Islet precursor cell (in vitro differentiated cells): ENCODE measurements at regions not wholly inside any gene's neighbourhood (a gene's known extent, or its start where the extent isn't known, plus 50 kb on each side); places are given as distances from the start of the nearest gene placed in this dataset.
A peak's percentile ranks its signal among the peaks of the same experiment; 100 is the strongest.
"Not testable (repeated sequence)": the region's sequence is repeated elsewhere in the genome, so short reads cannot be mapped to it uniquely, and the experiment has no call there.

ENCODE experiments used
- DNase-seq: peaks from one replicate; pipeline ENCODE4 v3.0.0-alpha.2; 2018

DNA sequence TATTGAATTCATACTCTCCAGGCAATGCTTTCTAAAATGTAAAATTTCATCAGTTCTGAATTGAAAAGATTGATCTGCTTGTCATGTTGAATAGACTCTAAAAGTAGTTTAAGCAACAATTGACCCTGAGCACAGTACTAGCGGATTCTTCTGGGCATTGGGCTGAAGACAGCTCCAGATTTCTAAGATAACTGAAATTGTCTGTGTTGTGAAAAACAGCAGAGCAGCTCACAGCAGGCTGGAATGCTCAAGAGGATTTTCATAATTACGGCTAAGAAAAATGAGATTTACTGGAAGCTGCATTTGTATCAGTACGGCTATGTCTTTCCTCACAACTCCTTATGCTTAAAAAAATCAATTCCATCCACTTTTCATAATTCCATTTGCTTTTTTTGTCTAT, 373.7 kb downstream of the HACE1 start:
- no peak for DNase-seq

DNA sequence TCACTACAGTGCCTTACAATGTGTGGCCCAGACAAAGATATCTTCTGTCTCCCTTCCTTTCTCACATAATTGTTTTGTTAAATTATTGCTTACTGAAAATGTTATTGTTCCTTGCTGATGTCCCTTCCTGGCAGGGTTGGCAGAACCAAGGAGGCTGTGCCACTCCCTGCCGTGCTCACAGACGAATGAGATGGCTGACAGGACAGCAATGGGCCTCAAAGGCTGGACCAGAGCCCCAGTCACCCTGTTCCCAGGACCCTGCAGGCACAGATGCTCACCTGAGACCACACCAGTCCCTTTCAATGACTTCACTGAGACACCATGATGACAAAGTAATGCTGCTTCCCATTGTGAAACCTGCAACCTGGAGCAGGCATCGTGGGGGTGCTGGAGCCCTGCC, 375.1 kb downstream of the HACE1 start:
- DNase-seq = no peak

- DNase-seq = no peak
These were observed 375.5 kb downstream of the HACE1 start for GRCh38 chr6:104484191-104484590.

- no peak for DNase-seq
These were observed 376.4 kb downstream of the HACE1 start for GRCh38 chr6:104483225-104483834.

- DNase-seq = no peak
These were observed 382.1 kb downstream of the HACE1 start for GRCh38 chr6:104477569-104477968.

- peak; percentile 59 for DNase-seq
These were observed 386.7 kb downstream of the HACE1 start for GRCh38 chr6:104473021-104473429.

- no peak for DNase-seq
These were observed 387.5 kb downstream of the HACE1 start for GRCh38 chr6:104472021-104472901.

GRCh38 chr6:104466306-104466705, 393.4 kb downstream of the HACE1 start:
- no peak for DNase-seq

- DNase-seq = no peak
These were observed 396.7 kb downstream of the HACE1 start for GRCh38 chr6:104462811-104463599.

DNA sequence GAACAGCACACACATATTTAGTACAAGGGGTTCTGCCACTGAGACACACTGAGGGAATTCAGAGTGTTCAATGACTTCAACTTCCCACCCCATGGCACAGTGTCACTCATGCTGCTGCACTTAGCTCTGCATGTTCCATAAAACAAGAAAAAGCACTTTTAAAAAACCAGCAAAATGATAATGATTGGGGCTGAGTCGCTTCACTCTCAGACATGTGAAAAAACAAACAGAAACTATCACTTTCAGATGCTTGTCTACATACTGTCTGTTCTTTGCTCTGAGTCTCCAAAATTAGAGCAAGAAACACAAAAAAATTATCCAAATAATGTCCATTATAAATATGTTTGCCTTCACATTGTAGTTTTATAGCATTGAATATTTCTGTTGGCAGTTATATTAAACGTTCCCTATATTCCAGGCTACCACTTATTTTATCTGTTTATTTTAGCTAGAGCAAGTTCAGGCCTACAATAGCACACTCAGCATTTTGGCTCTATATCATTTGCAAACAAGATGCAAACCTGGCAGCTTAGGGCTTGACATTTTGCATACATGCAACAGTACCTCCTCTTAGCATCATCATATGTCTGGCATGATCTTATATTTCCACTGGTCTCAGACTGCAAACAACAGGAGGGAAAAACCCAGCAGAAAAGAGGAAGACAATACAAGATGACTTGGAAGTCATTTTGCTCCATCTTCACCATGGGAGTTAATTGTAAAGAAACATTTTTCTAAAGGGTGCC, 398.8 kb downstream of the HACE1 start:
- DNase-seq = no peak

DNA sequence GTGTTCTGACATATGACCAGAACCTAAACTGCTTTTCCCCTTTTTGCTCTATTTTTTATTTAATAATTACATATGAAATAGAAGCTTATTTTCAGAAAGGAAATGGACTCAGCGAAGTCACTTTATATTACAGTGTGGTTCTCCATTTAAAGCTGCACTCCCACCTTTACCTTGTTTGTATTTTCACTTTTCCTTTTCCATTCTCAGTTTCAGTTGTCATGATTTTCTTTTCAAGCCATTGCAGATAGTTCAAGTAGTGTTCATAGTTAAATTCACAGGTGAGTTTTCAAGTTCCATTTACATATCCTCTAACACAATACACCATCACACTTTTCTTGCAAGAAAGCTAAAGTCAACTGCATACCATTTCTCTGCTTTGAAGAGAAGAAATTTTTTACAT, 400.2 kb downstream of the HACE1 start:
- DNase-seq = no peak

DNA sequence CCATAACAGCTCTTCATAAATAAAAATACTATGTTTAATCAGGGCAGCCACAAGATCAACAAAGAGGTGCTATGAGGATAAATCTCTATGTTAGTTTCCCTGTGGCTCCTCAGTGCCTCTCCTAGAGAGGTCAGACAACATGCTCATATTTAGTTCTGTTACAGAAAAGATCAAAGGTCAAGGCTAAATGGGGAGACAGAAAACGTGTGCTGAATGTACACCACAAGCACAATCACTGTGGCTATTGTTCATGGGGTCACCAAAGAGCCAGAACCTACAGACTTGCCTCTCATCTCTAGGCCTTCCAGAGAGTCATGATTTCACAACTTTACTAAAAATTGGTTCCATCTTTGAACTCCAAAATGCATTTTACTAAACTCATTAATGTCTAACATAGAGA, 409.8 kb downstream of the HACE1 start:
- DNase-seq = no peak

GRCh38 chr6:104446101-104447080, 413.3 kb downstream of the HACE1 start:
- DNase-seq = not testable (repeated sequence)

- no peak for DNase-seq
These were observed 425.2 kb downstream of the HACE1 start for GRCh38 chr6:104434519-104434918.

DNA sequence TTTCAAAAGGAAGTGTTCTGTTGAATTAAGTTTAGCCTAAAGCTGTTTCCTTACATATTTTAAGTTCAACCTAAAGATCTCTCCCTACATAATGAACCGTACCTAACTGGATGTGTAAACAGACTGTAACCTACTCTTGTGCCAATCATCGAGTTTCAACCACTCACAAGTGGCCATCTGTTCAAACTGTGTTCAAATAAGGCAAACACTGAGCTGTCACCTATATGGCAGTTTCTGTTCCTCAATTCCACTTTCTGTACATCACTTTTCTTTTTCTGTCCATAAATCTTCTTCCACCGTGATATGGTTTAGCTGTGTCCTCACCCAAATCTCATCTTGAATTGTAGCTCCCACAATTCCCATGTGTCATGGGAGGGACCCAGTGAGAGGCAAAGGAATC, 428.6 kb downstream of the HACE1 start:
- no peak for DNase-seq

DNA sequence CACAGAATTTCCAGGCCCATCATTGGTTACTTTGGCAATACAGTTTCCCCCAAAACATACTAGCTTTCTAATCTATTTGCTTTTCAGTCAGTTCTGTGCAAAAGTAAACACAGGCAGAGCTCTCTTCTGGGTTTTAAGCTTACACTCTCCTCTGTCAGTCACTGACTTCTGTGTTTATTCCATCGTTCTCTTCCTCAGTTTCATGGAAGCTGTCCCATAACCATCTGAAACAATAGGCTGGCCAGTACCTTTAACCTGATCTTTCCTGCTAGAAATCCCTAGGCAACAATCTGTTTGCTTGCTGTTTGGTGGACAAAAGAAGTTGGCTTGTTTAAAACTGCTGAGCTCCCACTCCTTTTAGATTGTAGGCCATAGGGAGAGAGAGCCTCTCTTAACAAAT, 431.5 kb downstream of the HACE1 start:
- no peak for DNase-seq

DNA sequence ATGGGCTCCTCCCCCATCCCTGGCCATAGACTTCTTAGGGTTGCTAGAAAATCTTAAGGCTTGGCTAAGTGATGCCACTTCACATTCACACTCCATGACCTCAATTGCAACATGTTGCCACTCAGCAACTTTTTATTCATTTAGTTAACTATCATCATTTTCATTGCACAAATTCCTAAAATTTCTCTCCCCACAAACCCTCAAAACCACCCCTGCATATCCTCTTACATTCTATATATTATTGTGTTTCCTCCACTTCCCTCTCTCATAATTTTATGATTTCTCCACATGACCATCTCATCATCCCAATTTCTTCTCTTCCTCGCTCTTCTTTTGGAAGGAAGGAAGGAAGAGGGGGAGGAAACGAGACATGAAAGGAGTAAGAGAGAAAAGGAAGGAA, 436.0 kb downstream of the HACE1 start:
- no peak for DNase-seq

DNA sequence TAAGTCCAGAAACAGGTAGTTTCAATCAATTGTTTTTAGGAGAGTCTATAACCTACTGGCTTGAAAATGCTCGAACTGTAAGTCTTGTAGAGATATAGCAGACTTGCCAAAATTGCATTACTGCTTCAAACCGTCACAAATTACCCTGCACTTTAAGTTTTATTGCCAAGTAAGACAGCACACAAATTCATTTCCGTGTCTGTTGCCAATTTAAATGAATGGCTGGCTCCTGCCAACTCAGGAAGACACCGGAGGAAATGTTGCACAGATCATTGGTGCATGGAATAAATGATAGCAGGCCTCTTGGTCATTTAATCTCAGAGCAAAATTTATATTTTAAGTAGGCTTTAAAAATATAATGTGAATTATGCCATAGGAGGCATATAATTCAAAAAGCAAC, 438.1 kb downstream of the HACE1 start:
- DNase-seq = no peak

DNA sequence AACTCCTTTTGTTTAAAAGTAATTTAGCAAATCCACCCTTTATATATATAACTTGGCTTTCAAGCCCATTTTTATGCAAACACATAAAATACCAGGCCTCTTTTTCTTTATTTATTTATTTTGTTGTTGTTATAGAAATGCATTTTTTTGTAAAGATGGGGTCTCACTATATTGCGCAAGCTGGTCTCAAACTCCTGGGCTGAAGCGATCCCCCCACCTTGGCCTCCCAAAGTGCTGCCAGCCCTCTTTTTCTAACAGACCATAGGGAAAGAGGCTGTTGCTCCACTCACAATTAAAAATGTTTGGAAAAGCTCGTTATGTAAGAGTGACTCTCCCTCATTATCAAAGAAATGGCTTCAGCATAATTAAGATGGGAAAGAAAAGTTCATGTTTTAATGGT, 440.9 kb downstream of the HACE1 start:
- no peak for DNase-seq

DNA sequence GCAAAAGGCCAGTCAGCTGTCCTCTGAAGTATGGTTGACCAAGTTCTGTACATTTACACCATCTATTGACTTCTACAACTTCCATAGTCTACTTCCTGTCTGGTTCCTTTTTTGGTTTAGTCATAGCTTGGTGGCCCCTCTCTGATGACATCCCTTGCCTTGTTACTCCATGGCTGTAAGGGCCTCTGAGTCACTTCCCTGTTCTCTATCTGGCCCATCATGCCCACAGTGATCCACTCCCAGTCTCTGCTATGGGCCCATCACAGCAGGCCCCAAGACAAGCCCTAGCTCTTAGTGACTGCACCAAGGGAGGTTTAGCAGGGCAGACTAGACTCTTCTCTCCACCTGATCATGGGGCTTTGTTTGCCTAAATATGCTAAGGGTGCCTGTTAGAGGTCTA, 441.6 kb downstream of the HACE1 start:
- no peak for DNase-seq

- DNase-seq = no peak
These were observed 445.0 kb downstream of the HACE1 start for GRCh38 chr6:104414723-104415122.

- no peak for DNase-seq
These were observed 446.0 kb downstream of the HACE1 start for GRCh38 chr6:104413767-104414166.
